ENCODE measurements at regions not wholly inside any gene's neighbourhood (a gene's known extent, or its start where the extent isn't known, plus 50 kb on each side); places are given as distances from the start of the nearest gene placed in this dataset.

- H3K4me1 ChIP-seq (ENCODE audit: insufficient read depth, low read length), result no peaks in the 10 kb centered on the region
- no peak overlapping the region for H3K27ac ChIP-seq (ENCODE audit: insufficient read length, low read depth, low read length)
- WGBS (ENCODE audit: extremely low coverage, insufficient read length, low lambda C conversion rate), result no CpG with 5 or more reads among the region's 3 CpGs
- no peak overlapping the region for H2AK5ac ChIP-seq (ENCODE audit: insufficient read length, low read length)
- H3K27me3 ChIP-seq (ENCODE audit: insufficient read depth, low read length), result no peaks in the 10 kb centered on the region
- no peak overlapping the region for H3K27ac Mint-ChIP-seq
- H4K20me1 ChIP-seq (ENCODE audit: control insufficient read depth, insufficient read depth, insufficient read length), result no peaks in the 10 kb centered on the region
- peaks cover 8 to 9% of the 10 kb centered on the region in 2 experiments for H3K9me3 Mint-ChIP-seq
- H3K4me1 Mint-ChIP-seq, result peaks cover 5 to 6% of the 10 kb centered on the region in 2 experiments; a peak in 3 of 4 replicates
- H4K8ac ChIP-seq (replicated peaks; ENCODE audit: insufficient read length, low read depth, low read length), result no peak overlapping the region
- H2BK120ac ChIP-seq (ENCODE audit: low read depth, low read length, poor library complexity, severe bottlenecking), result no peak overlapping the region
- no peak overlapping the region for H2BK15ac ChIP-seq (ENCODE audit: low read depth, low read length)
- H3K14ac ChIP-seq (ENCODE audit: insufficient read depth, low read length), result no peak overlapping the region
- H3K4ac ChIP-seq (ENCODE audit: low read depth, low read length), result no peak overlapping the region
- no peaks in the 10 kb centered on the region for H3K9me3 ChIP-seq (ENCODE audit: control insufficient read depth, low read depth, low read length)
- H3K9ac ChIP-seq (ENCODE audit: extremely low read depth, insufficient read length, low read length), result no peak overlapping the region
- peaks cover 0 to 4% (median 0%) of the 10 kb centered on the region in 3 experiments; a peak in 3 of 7 replicates for H3K36me3 Mint-ChIP-seq (ENCODE audit: insufficient read depth in 1 of 3, low read depth in 3 of 3)
- no peak overlapping the region for H2BK12ac ChIP-seq (ENCODE audit: insufficient read length, low read depth, low read length)
- TF ChIP-seq CTCF (conservative IDR thresholded peaks at IDR 0.05), result no peak
- H3K56ac ChIP-seq (ENCODE audit: insufficient read length, low read depth, low read length), result no peak overlapping the region
- H3T11ph ChIP-seq (ENCODE audit: low read length), result no peak overlapping the region
- H3K79me2 ChIP-seq (ENCODE audit: insufficient read depth, low read length), result no peaks in the 10 kb centered on the region
- H3K79me1 ChIP-seq (ENCODE audit: insufficient read depth, low read depth, low read length, poor library complexity, severe bottlenecking), result no peaks in the 10 kb centered on the region
- H3K23me2 ChIP-seq (ENCODE audit: insufficient read length, low read depth, low read length, poor library complexity, severe bottlenecking), result no peaks in the 10 kb centered on the region
- H2AFZ ChIP-seq (ENCODE audit: low read length), result no peak overlapping the region
- H3K23ac ChIP-seq (ENCODE audit: insufficient read length, low read depth, low read length), result no peak overlapping the region
- no peak overlapping the region for H3K4me2 ChIP-seq (ENCODE audit: insufficient read depth, insufficient read length, low read length)
- no peak overlapping the region for H4K91ac ChIP-seq (ENCODE audit: insufficient read length, low read depth, low read length)
- no peak overlapping the region for H2BK20ac ChIP-seq (ENCODE audit: low read depth, low read length, poor library complexity, severe bottlenecking)
- no peaks in the 10 kb centered on the region for H3K27me3 Mint-ChIP-seq (ENCODE audit: low read depth)
- no peak for DNase-seq
- no peak overlapping the region for H3K18ac ChIP-seq (ENCODE audit: insufficient read length, low read depth, low read length)
- no peak overlapping the region for H4K5ac ChIP-seq (ENCODE audit: insufficient read length, low read depth, low read length)
- no peak overlapping the region for H2BK5ac ChIP-seq (ENCODE audit: insufficient read length, low read length)
- H3K4me3 Mint-ChIP-seq, result no peak overlapping the region
These were observed 174.7 kb upstream of the CNTN3 start for GRCh38 chr3:74789111-74789510.

All from H9 (cell line).